ENCODE measurements at regions not wholly inside any gene's neighbourhood (a gene's known extent, or its start where the extent isn't known, plus 50 kb on each side); places are given as distances from the start of the nearest gene placed in this dataset.

DNA sequence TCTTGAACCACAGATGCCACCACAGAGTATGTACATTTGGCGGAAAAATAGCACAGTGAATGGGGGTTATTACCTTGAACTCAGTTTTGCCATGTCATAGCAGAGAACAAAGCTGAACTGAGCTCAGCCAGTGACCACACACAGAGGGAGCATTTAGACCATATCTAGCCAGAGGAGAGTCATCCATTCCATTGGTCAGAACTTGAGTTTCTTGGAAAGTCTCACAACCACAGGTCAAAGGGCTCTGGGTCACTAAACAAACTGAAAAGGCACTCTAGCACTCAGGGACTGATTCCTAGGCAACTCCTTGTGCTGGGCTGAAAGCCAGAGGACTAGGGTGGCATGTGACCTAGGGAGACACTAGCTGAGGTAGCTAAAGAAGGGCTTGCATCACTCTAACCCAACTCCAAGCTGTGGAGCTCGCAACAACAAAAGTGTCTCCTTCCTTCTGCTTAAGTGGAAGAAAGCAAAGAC is 239.7 kb upstream of the SEMA3D start:
- 76 to 87% methylated on average over 2 of the region's 2 CpGs for WGBS, 2 donors
- TF ChIP-seq, protein P1, sequence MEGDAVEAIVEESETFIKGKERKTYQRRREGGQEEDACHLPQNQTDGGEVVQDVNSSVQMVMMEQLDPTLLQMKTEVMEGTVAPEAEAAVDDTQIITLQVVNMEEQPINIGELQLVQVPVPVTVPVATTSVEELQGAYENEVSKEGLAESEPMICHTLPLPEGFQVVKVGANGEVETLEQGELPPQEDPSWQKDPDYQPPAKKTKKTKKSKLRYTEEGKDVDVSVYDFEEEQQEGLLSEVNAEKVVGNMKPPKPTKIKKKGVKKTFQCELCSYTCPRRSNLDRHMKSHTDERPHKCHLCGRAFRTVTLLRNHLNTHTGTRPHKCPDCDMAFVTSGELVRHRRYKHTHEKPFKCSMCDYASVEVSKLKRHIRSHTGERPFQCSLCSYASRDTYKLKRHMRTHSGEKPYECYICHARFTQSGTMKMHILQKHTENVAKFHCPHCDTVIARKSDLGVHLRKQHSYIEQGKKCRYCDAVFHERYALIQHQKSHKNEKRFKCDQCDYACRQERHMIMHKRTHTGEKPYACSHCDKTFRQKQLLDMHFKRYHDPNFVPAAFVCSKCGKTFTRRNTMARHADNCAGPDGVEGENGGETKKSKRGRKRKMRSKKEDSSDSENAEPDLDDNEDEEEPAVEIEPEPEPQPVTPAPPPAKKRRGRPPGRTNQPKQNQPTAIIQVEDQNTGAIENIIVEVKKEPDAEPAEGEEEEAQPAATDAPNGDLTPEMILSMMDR (IDR thresholded peaks at IDR 0.05; ENCODE audit: control extremely low read depth, extremely low read depth), result no peak
- H3K27me3 ChIP-seq (ENCODE audit: control insufficient read depth in 3 of 3, insufficient read depth in 3 of 3, low read length in 2 of 3), result no peaks in the 10 kb centered on the region
- H3K4me1 ChIP-seq (ENCODE audit: control insufficient read depth in 5 of 5, insufficient read depth in 5 of 5, low read length in 5 of 5), result no peaks in the 10 kb centered on the region
- DNase-seq (peak in 1 of 3 donors; percentile 5), ATAC-seq (ENCODE audit: insufficient read depth, low FRiP score) (no peak)
- H3K9me3 ChIP-seq (ENCODE audit: control insufficient read depth in 4 of 4, insufficient read depth in 3 of 4, low read length in 3 of 4), result peaks cover 0 to 5% (median 0%) of the 10 kb centered on the region in 4 donors
- H3K27ac ChIP-seq (ENCODE audit: low read depth in 1 of 2, low read length in 1 of 2), result no peak overlapping the region
- H3K4me3 ChIP-seq, result no peak overlapping the region
- no peaks in the 10 kb centered on the region for H3K36me3 ChIP-seq (ENCODE audit: control insufficient read depth in 4 of 4, insufficient read depth in 4 of 4, low read length in 4 of 4)
- H3K9ac ChIP-seq (ENCODE audit: insufficient read depth in 1 of 2, low read length in 2 of 2), result no peak overlapping the region

DNA sequence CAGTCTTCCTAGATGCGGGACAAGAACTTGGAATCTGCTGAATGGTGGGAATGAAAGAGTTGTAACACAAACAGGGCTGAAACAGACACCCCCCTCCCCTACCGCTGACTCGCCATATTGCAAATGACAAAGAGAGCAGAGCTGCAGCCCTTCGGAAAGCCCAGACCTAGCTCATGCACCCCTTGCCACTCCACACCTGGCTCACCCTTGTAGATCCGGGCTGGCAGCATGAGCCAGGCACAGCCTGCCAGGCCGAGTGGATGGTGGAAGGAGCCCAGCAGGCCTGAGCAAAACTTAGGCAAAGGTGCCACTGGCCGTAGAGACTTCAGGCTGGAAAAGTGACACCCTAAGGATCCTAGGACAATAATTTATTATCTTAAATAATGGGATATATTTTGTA is 237.4 kb upstream of the SEMA3D start:
- ATAC-seq (ENCODE audit: insufficient read depth, low FRiP score), result no peak
- no peaks in the 10 kb centered on the region for H3K27me3 ChIP-seq (ENCODE audit: control insufficient read depth in 3 of 3, insufficient read depth in 3 of 3, low read length in 2 of 3)
- no peaks in the 10 kb centered on the region for H3K36me3 ChIP-seq (ENCODE audit: control insufficient read depth in 4 of 4, insufficient read depth in 4 of 4, low read length in 4 of 4)
- H3K27ac ChIP-seq (ENCODE audit: low read depth in 1 of 2, low read length in 1 of 2), result no peak overlapping the region
- 93 to 95% methylated on average over 7 of the region's 7 CpGs for WGBS, 2 donors
- H3K4me1 ChIP-seq (ENCODE audit: control insufficient read depth in 5 of 5, insufficient read depth in 5 of 5, low read length in 5 of 5), result no peaks in the 10 kb centered on the region
- H3K4me3 ChIP-seq, result no peak overlapping the region
- no peak overlapping the region for H3K9ac ChIP-seq (ENCODE audit: insufficient read depth in 1 of 2, low read length in 2 of 2)
- TF ChIP-seq, protein P1 (IDR thresholded peaks at IDR 0.05; ENCODE audit: control extremely low read depth, extremely low read depth), result no peak
- H3K9me3 ChIP-seq (ENCODE audit: control insufficient read depth in 4 of 4, insufficient read depth in 3 of 4, low read length in 3 of 4), result peaks cover 0 to 5% (median 0%) of the 10 kb centered on the region in 4 donors
- no peak for DNase-seq

DNA sequence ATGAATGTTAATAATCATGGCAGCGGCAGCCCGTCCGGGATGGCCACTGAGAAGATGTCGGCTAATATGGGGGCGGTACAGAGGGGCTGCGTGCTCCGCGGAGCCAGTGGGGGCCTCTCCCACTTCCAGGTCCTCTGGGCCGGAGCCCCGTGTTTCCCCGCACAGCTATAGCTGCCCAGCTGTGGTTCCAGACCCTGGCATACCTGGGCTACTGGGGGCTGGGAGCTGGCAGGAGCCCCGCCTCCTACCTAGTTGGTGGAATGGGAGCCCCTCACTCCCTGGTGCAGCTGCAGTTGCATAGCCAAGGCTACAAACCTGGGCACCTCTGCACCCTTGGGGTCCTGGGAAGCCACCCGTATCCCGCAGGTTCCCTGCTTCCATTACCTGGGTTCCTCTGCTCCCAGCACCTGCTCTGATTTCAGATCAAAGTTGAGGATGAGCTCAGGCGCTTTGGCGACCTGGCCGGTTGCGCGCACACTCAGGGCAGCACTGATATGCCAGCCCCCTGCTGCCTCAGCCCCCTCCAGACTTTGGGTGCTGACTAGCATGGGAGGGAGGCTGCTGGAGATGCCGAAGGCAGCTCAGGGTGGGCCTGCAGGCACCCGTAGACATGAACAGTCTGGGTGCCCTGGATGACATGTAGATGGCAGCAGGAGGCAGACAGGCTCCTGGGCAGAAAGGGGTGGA is 236.5 kb upstream of the SEMA3D start:
- 91% methylated on average over 21 of the region's 21 CpGs for WGBS, 2 donors
- Histone ChIP-seq H3K4me1 (ENCODE audit: control insufficient read depth in 5 of 5, insufficient read depth in 5 of 5, low read length in 5 of 5) (no peaks in the 10 kb centered on the region), H3K27ac (ENCODE audit: low read depth in 1 of 2, low read length in 1 of 2) (no peak overlapping the region), H3K9ac (ENCODE audit: insufficient read depth in 1 of 2, low read length in 2 of 2) (no peak overlapping the region), H3K36me3 (ENCODE audit: control insufficient read depth in 4 of 4, insufficient read depth in 4 of 4, low read length in 4 of 4) (no peaks in the 10 kb centered on the region), H3K27me3 (ENCODE audit: control insufficient read depth in 3 of 3, insufficient read depth in 3 of 3, low read length in 2 of 3) (no peaks in the 10 kb centered on the region), H3K4me3 (no peak overlapping the region), H3K9me3 (ENCODE audit: control insufficient read depth in 4 of 4, insufficient read depth in 3 of 4, low read length in 3 of 4) (peaks cover 0 to 5% (median 0%) of the 10 kb centered on the region in 4 donors)
- ATAC-seq (ENCODE audit: insufficient read depth, low FRiP score) (no peak), DNase-seq (no peak)
- TF ChIP-seq, protein P1 (IDR thresholded peaks at IDR 0.05; ENCODE audit: control extremely low read depth, extremely low read depth), result no peak
